Stimulated activated CD8-positive, alpha-beta memory T cell treated with anti-CD3 and anti-CD28 coated beads, Interleukin-12 subunit alpha, Interleukin-12 subunit beta, amount 100 ng/mL, for 1 hour (primary cell): ENCODE measurements at regions not wholly inside any gene's neighbourhood (a gene's known extent, or its start where the extent isn't known, plus 50 kb on each side); places are given as distances from the start of the nearest gene placed in this dataset.

Experiments used
- DNase-seq: peaks from one replicate; pipeline ENCODE4 v3.0.0-alpha.2; 2020; ENCODE audit warnings: low read depth

DNA sequence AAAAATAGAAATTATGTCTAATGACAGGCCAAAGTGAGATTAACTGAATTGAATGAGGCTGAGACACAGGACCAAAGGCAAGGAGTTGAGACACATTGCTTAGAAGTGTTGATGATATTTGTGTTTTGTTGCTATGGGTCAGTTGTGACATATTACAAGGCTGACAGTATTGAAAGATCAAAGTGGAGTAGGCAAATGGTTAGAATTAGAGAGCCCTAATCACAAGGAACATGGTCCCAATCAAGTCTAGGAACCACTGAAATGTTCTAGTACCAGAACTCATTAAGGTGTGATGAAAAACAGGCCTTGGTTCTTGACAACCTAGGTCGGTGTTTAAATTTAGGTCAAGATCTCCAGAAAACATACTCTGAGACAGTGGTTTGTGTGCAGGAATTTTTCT is 896.3 kb upstream of the HS3ST1 start:
- no peak for DNase-seq

GRCh38 chr4:12319765-12320164 is 891.1 kb upstream of the HS3ST1 start:
- DNase-seq: no peak

- no peak for DNase-seq
Observed at GRCh38 chr4:12304905-12305304, 876.2 kb upstream of the HS3ST1 start.

DNA sequence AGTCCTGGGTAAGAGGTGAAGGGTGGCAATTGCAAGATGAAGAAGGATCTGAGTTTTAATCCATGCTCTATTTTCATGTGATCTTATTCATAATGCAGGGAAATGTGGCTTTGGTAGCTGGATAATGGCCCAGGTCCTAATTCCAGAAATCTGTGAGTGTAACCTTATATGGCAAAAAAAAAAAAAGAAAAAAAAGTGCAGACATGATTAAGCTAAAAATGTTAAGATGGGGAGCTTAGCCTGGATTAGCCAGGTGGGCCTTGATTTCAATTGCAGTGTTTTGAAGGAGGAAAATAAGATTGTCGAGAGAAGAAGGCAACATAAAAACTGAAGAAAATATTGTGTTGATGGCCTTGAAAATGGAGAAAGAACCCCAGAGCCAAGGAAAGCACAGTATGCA is 867.7 kb upstream of the HS3ST1 start:
- no peak for DNase-seq

DNA sequence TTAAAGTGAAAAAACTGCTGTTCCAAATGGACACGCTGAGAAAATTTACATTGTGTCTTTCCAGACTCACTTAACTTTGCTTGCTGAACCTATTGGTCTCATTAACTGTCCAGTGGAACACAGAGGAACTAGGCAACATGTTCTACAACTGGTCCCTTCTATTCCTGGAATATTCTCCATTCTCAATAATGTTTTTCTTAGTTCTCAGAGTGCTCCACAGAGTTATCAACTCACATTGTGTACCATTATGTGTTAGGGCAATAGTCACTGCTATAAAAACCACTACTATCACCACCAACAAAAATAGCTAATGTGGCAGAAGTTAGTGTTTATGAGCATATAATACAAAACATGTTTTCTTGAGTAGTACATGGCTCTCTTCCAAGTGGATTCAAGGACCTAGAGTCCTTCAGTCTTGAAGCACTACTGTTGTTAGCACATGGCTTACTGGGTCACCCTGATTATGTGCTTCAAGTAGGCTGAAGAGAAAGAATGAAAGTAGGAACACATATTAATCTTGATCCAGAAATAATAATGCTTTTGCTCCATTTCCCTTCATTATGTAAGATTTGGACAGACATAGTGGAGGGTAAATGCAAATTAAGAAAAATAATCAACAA is 865.3 kb upstream of the HS3ST1 start:
- DNase-seq: no peak

- no peak for DNase-seq
Observed at GRCh38 chr4:12286351-12286750, 857.7 kb upstream of the HS3ST1 start.

- DNase-seq: no peak
Observed at GRCh38 chr4:12270546-12270945, 841.9 kb upstream of the HS3ST1 start.

DNA sequence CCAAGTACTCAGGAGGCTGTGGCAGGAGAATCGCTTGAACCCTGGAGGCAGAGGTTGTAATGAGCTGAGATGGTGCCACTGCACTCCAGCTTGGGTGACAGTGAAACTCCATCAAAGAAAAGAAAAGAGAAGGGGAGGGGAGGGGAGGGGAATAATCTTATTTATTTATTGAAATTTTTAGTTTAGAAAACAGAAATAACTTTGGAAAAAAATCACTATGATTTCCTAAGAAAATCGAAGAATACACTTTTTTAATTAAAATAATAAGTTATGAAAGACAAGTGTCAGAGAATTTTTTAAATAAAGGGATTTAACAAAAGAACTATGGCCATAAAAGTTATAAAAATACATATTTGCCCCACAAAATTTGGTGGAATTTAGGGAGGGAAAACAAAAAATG is 836.9 kb upstream of the HS3ST1 start:
- DNase-seq: no peak

GRCh38 chr4:12260453-12260852 is 831.8 kb upstream of the HS3ST1 start:
- DNase-seq: no peak

GRCh38 chr4:12244973-12245372 is 816.3 kb upstream of the HS3ST1 start:
- no peak for DNase-seq

DNA sequence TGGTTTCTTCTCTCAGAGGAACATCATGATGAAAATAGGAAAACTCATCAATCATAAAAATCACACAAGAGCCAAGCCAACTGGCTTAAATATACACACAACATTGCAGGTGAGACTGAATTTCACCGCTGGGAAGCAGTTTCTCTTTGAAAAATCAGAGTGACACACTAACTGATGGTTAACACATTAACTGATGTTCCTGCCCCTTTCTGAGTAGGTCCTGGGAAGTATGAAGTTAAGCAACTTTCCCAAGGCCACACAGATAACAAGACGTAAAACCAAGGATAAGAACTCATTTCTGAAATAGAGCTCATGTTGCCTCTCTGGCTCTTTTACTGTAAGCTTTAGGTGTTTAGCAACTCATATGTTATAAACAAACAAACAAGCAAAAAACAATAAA is 813.7 kb upstream of the HS3ST1 start:
- DNase-seq: no peak

GRCh38 chr4:12239897-12240636 is 811.4 kb upstream of the HS3ST1 start:
- DNase-seq: no peak

- DNase-seq: no peak
Observed at GRCh38 chr4:12231098-12231497, 802.4 kb upstream of the HS3ST1 start.

DNA sequence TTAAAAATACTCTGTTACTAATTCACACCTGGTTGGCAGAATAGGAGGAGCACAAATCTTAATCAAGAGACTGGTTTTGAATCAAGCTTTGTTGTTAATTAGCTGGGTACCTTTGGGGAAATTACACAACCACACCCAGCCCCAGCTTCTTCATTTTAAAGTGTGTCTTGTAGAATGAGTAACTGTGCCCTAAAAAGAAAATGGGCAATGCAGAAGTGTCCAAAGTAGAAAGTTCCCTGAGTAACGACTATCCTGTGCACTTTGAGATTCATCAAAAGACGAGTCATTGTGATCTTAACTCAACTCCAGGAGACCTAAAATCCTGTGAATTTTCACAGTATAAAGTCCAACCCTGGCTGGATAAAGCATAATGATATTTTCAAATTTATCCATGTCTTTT is 792.3 kb upstream of the HS3ST1 start:
- DNase-seq: no peak

DNA sequence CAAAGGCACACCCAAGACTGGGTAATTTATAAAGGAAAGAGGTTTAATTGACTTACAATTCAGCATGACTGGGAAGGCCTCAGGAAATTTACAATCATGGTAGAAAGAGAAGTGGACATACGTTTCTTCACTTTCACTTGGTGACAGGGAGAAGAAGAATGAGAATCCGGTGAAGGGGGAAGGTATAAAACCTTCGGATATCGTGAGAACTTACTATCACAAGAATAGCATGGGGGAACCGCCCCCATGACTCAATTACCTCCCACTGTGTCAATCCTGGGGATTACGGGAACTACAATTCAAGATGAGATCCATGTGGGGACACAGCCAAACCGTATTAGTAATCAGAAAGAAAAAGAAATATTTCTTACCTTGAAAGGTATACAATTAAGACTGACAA is 782.9 kb upstream of the HS3ST1 start:
- no peak for DNase-seq

- no peak for DNase-seq
Observed at GRCh38 chr4:12207396-12207795, 778.7 kb upstream of the HS3ST1 start.

DNA sequence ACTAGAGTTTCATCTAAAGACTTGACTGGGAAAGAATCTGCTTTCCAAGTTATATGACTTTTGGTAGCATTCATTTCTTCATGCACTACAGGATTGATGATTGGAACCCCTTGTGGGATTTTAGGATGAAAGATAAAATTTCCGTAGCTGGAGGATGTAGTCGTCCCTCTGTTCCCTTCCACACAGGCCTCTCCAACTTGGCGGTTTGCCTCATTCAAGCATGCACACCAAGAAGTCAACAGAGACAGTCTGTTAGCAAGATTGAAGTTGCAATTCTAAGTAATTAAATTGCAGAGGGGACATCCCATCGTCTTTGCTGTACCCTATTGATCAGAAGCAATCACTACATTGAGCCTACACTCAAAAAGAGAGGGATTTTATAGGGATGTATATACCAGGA is 777.4 kb upstream of the HS3ST1 start:
- DNase-seq: no peak

GRCh38 chr4:12203945-12204344 is 775.3 kb upstream of the HS3ST1 start:
- no peak for DNase-seq

DNA sequence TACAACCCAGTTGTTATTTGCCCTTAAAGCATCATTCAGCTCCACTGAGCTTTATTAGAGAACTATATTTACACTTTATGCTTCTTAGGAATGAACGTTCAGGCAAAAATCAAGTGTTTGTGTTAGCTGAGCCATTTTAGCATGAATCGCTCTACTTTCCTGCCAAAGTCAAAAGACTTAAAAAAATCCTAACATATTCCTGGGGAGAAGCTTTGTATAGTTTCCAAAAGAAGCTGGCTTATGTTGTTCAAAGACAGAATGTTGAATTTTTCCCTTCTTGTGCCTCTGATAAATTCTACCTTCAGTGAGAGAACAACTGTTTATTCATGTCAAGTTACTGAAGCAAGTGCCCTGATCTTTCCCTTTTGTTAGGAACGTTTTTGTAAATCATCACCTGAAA is 771.5 kb upstream of the HS3ST1 start:
- no peak for DNase-seq

- no peak for DNase-seq
Observed at GRCh38 chr4:12186526-12186925, 757.8 kb upstream of the HS3ST1 start.

- no peak for DNase-seq
Observed at GRCh38 chr4:12178614-12179610, 750.2 kb upstream of the HS3ST1 start.

DNA sequence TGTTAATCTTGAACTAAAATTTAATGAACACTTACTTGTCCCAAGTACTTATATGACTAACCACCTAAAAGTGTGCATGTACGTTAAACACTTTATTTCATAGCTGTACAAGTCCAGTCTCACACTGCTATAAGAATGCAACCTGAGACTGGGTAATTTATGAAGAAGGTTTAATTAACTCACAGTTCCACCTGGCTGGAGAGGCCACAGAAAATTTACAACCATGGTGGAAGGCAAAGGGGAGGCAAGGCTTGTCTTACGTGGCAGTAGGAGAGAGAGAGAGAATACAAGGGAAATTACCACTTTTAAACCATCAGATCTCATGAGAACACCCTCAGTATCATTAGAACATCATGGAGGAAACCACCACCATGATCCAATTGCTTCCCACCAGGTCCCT is 748.7 kb upstream of the HS3ST1 start:
- DNase-seq: no peak

- no peak for DNase-seq
Observed at GRCh38 chr4:12173496-12173895, 744.8 kb upstream of the HS3ST1 start.
